Neural progenitor cell (in vitro differentiated cells): ENCODE measurements at regions not wholly inside any gene's neighbourhood (a gene's known extent, or its start where the extent isn't known, plus 50 kb on each side); places are given as distances from the start of the nearest gene placed in this dataset.

Experiments
- CTCF ChIP-seq: fragments of 200-600 bp; sonication (generic); IDR thresholded peaks from 2 replicates; pipeline ENCODE4 v1.5.1; 2017; ENCODE audit warnings: antibody characterized with exemption, mild to moderate bottlenecking
- EZH2 ChIP-seq: fragments of 200-600 bp; sonication (generic); IDR thresholded peaks from 2 replicates; pipeline ENCODE4 v1.6.1; 2017; ENCODE audit warnings: antibody characterized with exemption, mild to moderate bottlenecking, moderate library complexity
- EZH2phosphoT487 ChIP-seq: fragments of 200-600 bp; sonication (generic); IDR thresholded peaks from 2 replicates; pipeline ENCODE4 v1.6.1; 2017; ENCODE audit warnings: antibody characterized with exemption

DNA sequence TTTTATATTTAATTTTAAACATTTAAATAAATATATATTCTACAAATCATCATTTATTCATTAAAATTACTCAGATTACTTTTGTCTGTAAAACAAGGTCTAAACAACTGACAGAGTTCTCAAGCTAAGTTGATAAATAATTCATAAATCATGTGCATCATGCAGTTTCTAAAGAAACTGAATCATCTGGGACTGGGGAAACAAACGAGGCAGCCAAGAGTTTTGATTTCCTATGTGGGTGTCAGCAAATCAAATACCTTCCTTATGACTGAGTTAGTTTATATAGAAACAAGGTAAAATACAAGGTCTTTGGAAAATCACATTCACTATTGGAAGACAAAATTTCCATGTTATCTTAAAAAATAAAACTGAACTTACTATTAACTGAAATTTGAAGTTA lies 149.9 kb upstream of the BEND6 start:
- TF ChIP-seq CTCF (no peak), EZH2 (no peak), EZH2phosphoT487 (no peak)
